Urinary bladder (tissue), 3 donors: ENCODE measurements at regions not wholly inside any gene's neighbourhood (a gene's known extent, or its start where the extent isn't known, plus 50 kb on each side); places are given as distances from the start of the nearest gene placed in this dataset.

Experiments used
- DNase-seq: peaks from one replicate; pipeline ENCODE4 v3.0.0-alpha.2; 2015; ENCODE audit errors: extremely low spot score
- H3K27ac ChIP-seq: one replicate; pipeline ENCODE4 v1.5.1; 2013; ENCODE audit warnings: low read depth, mild to moderate bottlenecking, moderate library complexity
- H3K36me3 ChIP-seq: one replicate; pipeline ENCODE4 v1.6.1; 2013; ENCODE audit warnings: mild to moderate bottlenecking, moderate library complexity; ENCODE audit not compliant: insufficient read depth
- H3K4me1 ChIP-seq: one replicate; pipeline ENCODE4 v1.6.1; 2013; ENCODE audit warnings: mild to moderate bottlenecking, moderate library complexity; ENCODE audit not compliant: insufficient read depth
- H3K4me3 ChIP-seq: one replicate; pipeline ENCODE4 v1.5.1; 2013; ENCODE audit warnings: low read depth, low read length
- WGBS: extraction: QIAGEN DNeasy Blood & Tissue Kit; methylation state at CpG from one replicate; pipeline ENCODE4 v1.1.7; 2013; 5-methylcytosine and 5-hydroxymethylcytosine counted together
- donor health status: healthy with polysubstance abuse.
- donor health status: healthy.

DNA sequence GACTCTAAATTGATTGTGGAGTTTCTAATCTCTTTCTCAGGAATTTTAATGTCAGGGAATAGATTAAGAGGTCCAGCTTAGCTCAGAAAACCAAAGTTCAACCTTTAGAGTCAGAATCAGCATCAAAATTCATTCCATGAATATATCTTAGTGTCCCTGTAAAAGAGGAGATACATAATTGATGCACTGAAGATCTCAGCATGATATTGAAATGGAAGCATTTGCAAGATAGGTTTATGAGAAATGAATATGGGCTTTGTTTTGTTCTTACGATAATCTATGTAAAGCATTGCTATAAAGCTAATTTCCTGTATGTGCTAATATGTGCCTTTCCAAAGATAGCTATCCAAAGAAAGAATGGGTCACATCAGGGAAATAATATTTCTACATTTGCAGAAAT, 404.5 kb upstream of the HSF2 start:
- 47% methylated on average over 1 of the region's 1 CpG for WGBS
- Histone ChIP-seq H3K27ac (no peak overlapping the region), H3K4me3 (no peak overlapping the region), H3K36me3 (no peaks in the 10 kb centered on the region), H3K4me1 (no peaks in the 10 kb centered on the region)
- DNase-seq: no peak

- H3K4me3 ChIP-seq: no peak overlapping the region
- H3K4me1 ChIP-seq: no peaks in the 10 kb centered on the region
- H3K36me3 ChIP-seq: no peaks in the 10 kb centered on the region
- DNase-seq: no peak
- 71% methylated on average over 2 of the region's 2 CpGs for WGBS
- H3K27ac ChIP-seq: no peak overlapping the region
Observed at GRCh38 chr6:121998631-121999030, 400.8 kb upstream of the HSF2 start.

GRCh38 chr6:121999456-122000065, 399.9 kb upstream of the HSF2 start:
- no peak overlapping the region for H3K27ac ChIP-seq
- no peak for DNase-seq
- H3K4me3 ChIP-seq: no peak overlapping the region
- WGBS: 95% methylated on average over 6 of the region's 6 CpGs
- no peaks in the 10 kb centered on the region for H3K36me3 ChIP-seq
- H3K4me1 ChIP-seq: no peaks in the 10 kb centered on the region

DNA sequence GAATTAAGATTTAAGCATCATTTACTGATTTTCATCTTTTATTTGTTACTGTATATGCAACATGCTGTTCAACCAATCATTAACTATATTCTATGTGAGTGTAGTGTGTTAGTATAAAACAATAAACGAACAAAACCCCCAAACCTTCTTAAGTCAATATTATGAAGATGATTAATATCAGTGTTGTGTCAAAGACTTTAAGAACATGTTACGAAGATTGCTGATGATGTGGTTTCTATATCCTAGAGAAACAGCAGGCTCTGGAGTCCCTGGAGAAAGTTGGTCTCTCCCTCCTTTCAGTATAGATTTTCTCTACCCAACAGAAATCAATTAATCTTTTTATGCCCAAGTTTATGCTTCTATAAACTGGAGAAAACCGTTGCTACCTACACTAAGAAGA, 393.8 kb upstream of the HSF2 start:
- 83% methylated on average over 3 of the region's 3 CpGs for WGBS
- H3K27ac ChIP-seq: no peak overlapping the region
- H3K4me3 ChIP-seq: no peak overlapping the region
- H3K36me3 ChIP-seq: no peaks in the 10 kb centered on the region
- H3K4me1 ChIP-seq: no peaks in the 10 kb centered on the region
- DNase-seq: no peak

- Histone ChIP-seq H3K36me3 (no peaks in the 10 kb centered on the region), H3K27ac (no peak overlapping the region), H3K4me3 (no peak overlapping the region), H3K4me1 (no peaks in the 10 kb centered on the region)
- DNase-seq: no peak
- WGBS: 76% methylated on average over 1 of the region's 1 CpG
Observed at GRCh38 chr6:122007339-122007738, 392.1 kb upstream of the HSF2 start.

DNA sequence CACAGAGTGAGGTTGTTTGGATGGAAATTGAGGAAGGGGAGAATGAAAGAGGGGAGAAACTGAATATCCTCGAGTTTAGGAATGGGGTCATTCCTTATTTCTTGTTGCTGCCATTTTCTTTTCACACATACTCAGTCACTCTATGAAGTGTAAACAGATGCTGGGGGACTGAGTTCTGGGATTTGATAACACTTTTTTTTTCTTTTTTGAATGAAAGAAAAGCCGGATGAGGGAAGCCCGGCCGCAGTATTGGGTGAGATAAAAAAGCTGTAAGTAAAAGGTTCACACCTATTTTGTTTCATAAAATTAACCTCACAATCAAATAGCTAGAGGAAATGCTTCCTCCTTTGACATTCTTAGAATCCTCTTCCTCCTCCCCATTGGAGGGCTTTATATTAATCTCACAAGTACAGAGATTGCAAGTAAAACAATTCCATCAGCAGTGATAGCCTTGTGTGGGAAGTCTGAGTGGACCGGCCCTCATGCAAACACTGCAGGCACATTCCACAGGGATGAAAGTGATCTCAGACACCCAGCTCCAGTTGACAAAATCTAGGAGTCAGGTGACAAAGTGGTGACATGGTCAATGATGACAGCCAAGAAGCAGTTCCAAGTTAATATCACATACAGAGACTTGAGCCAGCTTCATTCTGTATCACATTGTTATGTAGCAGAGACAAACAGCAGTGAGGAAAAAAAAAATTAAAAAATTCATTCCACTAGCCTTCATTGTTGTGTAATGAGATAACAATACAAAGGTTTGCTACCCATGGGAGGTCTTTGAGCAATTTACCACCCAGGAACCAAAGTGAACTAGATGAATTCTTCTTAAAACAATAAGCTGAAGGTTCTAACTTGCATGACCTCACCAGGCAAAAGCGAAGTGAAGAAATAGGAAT, 391.1 kb upstream of the HSF2 start:
- Histone ChIP-seq H3K27ac (no peak overlapping the region), H3K4me1 (no peaks in the 10 kb centered on the region), H3K36me3 (no peaks in the 10 kb centered on the region), H3K4me3 (no peak overlapping the region)
- WGBS: 64% methylated on average over 6 of the region's 6 CpGs
- no peak for DNase-seq

- Histone ChIP-seq H3K36me3 (no peaks in the 10 kb centered on the region), H3K4me1 (no peaks in the 10 kb centered on the region), H3K4me3 (no peak overlapping the region), H3K27ac (no peak overlapping the region)
- DNase-seq: no peak
Observed at GRCh38 chr6:122009000-122009350, 390.5 kb upstream of the HSF2 start.

GRCh38 chr6:122012578-122012977, 386.9 kb upstream of the HSF2 start:
- no peak for DNase-seq
- Histone ChIP-seq H3K4me1 (no peaks in the 10 kb centered on the region), H3K36me3 (no peaks in the 10 kb centered on the region), H3K27ac (no peak overlapping the region), H3K4me3 (no peak overlapping the region)
- 92% methylated on average over 1 of the region's 1 CpG for WGBS

GRCh38 chr6:122014961-122015360, 384.5 kb upstream of the HSF2 start:
- DNase-seq: no peak
- Histone ChIP-seq H3K4me3 (no peak overlapping the region), H3K4me1 (no peaks in the 10 kb centered on the region), H3K27ac (no peak overlapping the region), H3K36me3 (no peaks in the 10 kb centered on the region)
- 92% methylated on average over 3 of the region's 3 CpGs for WGBS

GRCh38 chr6:122020588-122021264, 378.7 kb upstream of the HSF2 start:
- no peaks in the 10 kb centered on the region for H3K4me1 ChIP-seq
- no peaks in the 10 kb centered on the region for H3K36me3 ChIP-seq
- H3K27ac ChIP-seq: no peak overlapping the region
- no peak overlapping the region for H3K4me3 ChIP-seq
- WGBS: 65% methylated on average over 3 of the region's 3 CpGs
- DNase-seq: no peak

GRCh38 chr6:122025104-122025503, 374.3 kb upstream of the HSF2 start:
- DNase-seq: no peak
- 93% methylated on average over 1 of the region's 1 CpG for WGBS
- no peaks in the 10 kb centered on the region for H3K4me1 ChIP-seq
- H3K27ac ChIP-seq: no peak overlapping the region
- no peaks in the 10 kb centered on the region for H3K36me3 ChIP-seq
- H3K4me3 ChIP-seq: no peak overlapping the region

DNA sequence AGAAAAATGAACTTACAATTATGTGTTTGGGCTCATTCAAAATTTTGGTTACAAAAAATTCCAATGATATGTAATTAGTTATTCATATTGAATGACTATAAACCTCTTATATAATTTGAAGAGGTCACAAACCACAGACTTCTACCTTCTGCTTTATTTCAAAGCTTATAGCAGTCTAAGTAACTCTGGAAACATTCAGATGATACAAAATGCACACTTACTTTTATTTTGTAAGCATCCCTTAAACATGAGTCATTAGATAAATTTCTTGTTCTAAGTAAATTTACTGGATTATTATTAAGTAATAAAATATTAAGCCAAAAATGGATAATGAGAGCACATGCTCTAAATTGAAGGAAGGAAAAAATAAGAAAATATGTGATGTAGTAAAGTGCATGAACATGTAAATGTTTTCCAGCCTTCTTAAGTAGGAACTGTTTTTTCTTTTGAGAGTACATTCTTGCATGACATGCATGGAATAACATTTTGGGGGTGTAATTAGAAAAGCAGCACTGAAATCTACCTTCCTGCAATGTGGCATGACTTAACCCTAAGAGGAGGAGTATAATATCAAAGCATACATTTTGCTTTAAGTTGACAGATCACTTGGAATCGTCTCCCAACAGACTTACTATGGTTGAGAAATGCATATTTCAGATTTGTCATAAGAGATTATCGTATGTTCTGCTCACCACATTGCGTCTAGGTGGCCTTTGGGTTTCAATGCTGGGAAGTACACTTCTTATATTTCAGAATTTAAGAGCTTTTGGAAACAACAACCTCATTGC, 372.7 kb upstream of the HSF2 start:
- no peak overlapping the region for H3K27ac ChIP-seq
- H3K36me3 ChIP-seq: no peaks in the 10 kb centered on the region
- no peaks in the 10 kb centered on the region for H3K4me1 ChIP-seq
- DNase-seq: no peak
- no peak overlapping the region for H3K4me3 ChIP-seq
- WGBS: 60% methylated on average over 3 of the region's 3 CpGs

DNA sequence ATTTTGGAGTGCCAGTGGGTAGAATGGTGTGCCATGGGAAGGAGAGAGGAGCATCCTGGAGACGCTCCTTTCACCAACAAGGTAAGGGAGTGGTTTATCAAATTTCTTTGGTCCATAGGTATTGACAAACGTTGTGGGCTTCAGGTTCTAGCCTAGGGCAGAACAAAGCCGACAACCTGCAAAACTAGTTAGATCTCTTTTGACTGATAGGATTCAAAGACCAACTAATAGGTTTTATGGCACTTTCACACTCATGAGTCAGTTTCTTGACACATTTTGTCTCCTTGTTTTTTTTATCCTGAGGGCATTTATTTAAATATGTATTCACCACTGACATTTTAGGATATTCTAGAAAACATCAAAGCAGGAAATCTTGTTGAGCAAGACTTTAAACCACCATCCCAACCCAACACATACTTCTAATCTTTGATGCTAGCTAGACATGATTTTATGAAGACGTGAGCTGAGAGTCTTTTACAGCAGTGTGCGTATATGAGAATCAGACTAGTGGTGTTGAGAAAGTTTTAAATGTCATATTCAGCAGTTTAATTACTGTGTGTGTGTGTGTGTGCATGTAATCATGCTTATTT, 370.4 kb upstream of the HSF2 start:
- no peak for DNase-seq
- 85% methylated on average over 5 of the region's 5 CpGs for WGBS
- Histone ChIP-seq H3K27ac (no peak overlapping the region), H3K36me3 (no peaks in the 10 kb centered on the region), H3K4me3 (no peak overlapping the region), H3K4me1 (no peaks in the 10 kb centered on the region)
